ENCODE measurements at regions not wholly inside any gene's neighbourhood (a gene's known extent, or its start where the extent isn't known, plus 50 kb on each side); places are given as distances from the start of the nearest gene placed in this dataset.

DNA sequence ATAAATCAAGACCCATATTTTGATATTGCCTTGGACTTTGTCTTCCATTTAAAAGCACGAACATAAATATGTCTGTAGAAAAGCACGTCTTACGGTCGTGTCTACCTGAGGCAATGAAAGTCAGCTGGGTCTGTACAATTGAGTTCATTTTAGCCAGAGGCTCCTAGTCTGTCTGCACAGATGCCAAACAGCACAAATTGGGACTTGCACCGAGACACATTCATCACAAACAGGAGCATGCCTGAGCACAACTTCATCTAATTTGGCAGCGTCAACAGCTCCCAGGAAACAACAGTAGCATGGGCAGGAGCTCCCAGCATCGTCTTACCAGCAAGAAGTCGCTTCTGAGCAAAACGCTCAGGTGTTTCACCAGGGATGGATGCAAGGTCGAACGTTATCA, 687.0 kb downstream of the EFNB2 start:
- TF ChIP-seq GABPA (IDR thresholded peaks at IDR 0.05; ENCODE audit: borderline replicate concordance, insufficient read depth, low read length) (no peak), POLR2AphosphoS5 (IDR thresholded peaks at IDR 0.05; ENCODE audit: low read depth, low read length) (no peak), PHF8 (conservative IDR thresholded peaks at IDR 0.05; ENCODE audit: low read depth, low read length) (no peak), GTF2F1 (IDR thresholded peaks at IDR 0.05; ENCODE audit: borderline replicate concordance, low read depth, low read length) (no peak), RAD21 (IDR thresholded peaks at IDR 0.05 in 1 of 2, conservative IDR thresholded peaks at IDR 0.05 in 1 of 2; ENCODE audit: low read depth in 2 of 2, low read length in 2 of 2) (no peak), EZH2 (IDR thresholded peaks at IDR 0.05; ENCODE audit: low read depth, low read length, severe bottlenecking) (no peak), POLR2A (IDR thresholded peaks at IDR 0.05; ENCODE audit: control extremely low read depth in 1 of 2, low read depth in 2 of 2, low read length in 2 of 2) (no peak), EGR1 (IDR thresholded peaks at IDR 0.05; ENCODE audit: borderline replicate concordance, low read depth, low read length) (no peak), ZNF274 (IDR thresholded peaks at IDR 0.05; ENCODE audit: borderline replicate concordance, extremely low read depth, low read length) (no peak), HDAC6 (IDR thresholded peaks at IDR 0.05; ENCODE audit: low read depth, low read length) (no peak), YY1 (IDR thresholded peaks at IDR 0.05; ENCODE audit: low read depth, low read length) (no peak), NRF1 (IDR thresholded peaks at IDR 0.05; ENCODE audit: low read depth, low read length) (no peak), KDM1A (IDR thresholded peaks at IDR 0.05; ENCODE audit: borderline replicate concordance, low read length) (no peak)
- TF ChIP-seq, protein P1, sequence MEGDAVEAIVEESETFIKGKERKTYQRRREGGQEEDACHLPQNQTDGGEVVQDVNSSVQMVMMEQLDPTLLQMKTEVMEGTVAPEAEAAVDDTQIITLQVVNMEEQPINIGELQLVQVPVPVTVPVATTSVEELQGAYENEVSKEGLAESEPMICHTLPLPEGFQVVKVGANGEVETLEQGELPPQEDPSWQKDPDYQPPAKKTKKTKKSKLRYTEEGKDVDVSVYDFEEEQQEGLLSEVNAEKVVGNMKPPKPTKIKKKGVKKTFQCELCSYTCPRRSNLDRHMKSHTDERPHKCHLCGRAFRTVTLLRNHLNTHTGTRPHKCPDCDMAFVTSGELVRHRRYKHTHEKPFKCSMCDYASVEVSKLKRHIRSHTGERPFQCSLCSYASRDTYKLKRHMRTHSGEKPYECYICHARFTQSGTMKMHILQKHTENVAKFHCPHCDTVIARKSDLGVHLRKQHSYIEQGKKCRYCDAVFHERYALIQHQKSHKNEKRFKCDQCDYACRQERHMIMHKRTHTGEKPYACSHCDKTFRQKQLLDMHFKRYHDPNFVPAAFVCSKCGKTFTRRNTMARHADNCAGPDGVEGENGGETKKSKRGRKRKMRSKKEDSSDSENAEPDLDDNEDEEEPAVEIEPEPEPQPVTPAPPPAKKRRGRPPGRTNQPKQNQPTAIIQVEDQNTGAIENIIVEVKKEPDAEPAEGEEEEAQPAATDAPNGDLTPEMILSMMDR (IDR thresholded peaks at IDR 0.05; ENCODE audit: control extremely low read depth in 1 of 3, insufficient read depth in 1 of 3, low read depth in 1 of 3, low read length in 3 of 3), result no peak
